Cardiac fibroblast (primary cell): ENCODE measurements at regions not wholly inside any gene's neighbourhood (a gene's known extent, or its start where the extent isn't known, plus 50 kb on each side); places are given as distances from the start of the nearest gene placed in this dataset.

Experiments
- DNase-seq, 2 donors: peaks; one replicate each; pipeline versions ENCODE4 v3.0.0 to v3.0.0-alpha.2; 2010; ENCODE audit warnings: low read depth in 2 of 2
- H3K4me3 ChIP-seq, 2 donors: replicated peaks in 1 of 2; 1 replicate in 1 of 2; 2 replicates in 1 of 2; pipeline ENCODE4 v1.5.1; 2011; ENCODE audit warnings: low read depth in 2 of 2, low read length in 2 of 2, mild to moderate bottlenecking in 2 of 2, moderate library complexity in 1 of 2
- TF ChIP-seq, protein P1 (sequence below): IDR thresholded peaks from one replicate; pipeline ENCODE4 v1.5.1; 2011; ENCODE audit warnings: low read depth, mild to moderate bottlenecking, low read length, inconsistent platforms

DNA sequence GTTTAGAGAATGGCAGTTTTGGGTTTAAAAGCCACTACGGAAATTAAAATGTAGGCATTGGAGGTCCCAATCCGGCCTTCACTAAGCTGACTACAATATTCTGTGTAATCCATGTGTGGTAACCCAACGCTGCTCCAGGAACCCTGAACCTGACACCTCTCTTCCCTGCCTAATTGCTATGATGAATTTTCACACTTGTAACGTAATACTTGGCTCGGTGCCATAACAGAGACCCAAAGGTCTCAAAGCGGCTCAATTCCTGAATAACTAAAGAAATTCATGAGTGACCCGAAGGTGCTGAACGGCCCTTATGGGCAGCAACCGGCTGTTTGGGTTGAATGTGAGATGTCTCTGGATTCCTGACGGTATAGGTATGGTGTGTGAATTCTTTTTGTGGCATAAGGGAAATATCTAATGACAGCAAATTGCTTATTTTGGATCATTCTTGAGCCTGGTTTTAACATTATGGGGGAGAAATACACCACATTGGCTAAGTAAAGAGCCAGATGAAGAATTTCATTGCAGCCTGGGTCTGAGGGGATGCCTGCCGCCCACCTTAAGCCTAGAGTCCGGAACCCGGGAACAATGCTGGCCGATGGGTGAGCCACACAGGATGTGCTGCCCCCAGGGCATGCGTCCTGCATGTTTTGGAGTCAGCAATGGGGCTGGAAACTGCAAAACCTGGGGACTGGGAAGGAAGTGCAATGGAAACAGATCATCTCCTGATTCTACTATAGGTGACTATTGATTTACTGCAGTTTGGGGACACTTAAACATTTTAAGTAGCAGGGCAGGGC lies 69.7 kb upstream of the FZD8 start:
- DNase-seq: no peak
- TF ChIP-seq, protein P1, sequence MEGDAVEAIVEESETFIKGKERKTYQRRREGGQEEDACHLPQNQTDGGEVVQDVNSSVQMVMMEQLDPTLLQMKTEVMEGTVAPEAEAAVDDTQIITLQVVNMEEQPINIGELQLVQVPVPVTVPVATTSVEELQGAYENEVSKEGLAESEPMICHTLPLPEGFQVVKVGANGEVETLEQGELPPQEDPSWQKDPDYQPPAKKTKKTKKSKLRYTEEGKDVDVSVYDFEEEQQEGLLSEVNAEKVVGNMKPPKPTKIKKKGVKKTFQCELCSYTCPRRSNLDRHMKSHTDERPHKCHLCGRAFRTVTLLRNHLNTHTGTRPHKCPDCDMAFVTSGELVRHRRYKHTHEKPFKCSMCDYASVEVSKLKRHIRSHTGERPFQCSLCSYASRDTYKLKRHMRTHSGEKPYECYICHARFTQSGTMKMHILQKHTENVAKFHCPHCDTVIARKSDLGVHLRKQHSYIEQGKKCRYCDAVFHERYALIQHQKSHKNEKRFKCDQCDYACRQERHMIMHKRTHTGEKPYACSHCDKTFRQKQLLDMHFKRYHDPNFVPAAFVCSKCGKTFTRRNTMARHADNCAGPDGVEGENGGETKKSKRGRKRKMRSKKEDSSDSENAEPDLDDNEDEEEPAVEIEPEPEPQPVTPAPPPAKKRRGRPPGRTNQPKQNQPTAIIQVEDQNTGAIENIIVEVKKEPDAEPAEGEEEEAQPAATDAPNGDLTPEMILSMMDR: no peak
- H3K4me3 ChIP-seq: no peak overlapping the region

DNA sequence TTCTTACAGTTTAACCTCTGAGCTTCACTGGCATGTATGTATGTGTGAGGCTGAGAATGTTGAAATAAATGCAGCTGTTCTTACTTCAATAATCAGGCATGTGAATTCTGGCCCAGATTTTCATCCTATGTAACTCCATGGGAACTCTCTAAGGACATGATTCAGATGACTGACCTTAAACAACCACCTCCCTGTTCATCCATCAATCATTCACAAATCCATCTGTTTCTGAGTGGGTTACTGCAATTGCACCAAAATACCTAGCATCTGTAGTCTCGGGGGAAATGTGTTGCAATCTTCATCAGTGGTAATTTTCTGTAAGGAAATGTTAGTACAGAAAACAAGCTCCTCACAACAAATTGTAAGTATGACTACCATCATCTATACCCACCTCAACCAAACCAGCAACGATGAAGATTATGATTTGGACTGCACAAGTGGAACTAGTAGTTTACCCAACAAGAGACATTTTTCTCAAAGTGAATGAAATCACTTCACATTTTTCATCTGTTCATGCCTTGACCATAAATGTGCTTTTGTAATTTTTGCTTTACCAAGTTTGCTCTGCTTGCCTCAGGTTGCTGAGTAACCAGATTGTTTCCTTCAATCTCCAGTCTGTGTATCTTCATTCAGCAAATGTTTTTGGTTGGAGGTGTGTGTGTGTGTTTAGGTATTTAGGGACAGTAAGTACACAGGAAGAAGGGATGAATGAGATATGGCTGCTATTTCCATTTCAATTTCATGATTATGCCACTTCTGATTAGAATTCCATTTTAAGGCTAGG lies 65.7 kb upstream of the FZD8 start:
- H3K4me3 ChIP-seq: no peak overlapping the region
- TF ChIP-seq, protein P1: no peak
- peak in 1 of 2 donors; percentile 27 for DNase-seq

DNA sequence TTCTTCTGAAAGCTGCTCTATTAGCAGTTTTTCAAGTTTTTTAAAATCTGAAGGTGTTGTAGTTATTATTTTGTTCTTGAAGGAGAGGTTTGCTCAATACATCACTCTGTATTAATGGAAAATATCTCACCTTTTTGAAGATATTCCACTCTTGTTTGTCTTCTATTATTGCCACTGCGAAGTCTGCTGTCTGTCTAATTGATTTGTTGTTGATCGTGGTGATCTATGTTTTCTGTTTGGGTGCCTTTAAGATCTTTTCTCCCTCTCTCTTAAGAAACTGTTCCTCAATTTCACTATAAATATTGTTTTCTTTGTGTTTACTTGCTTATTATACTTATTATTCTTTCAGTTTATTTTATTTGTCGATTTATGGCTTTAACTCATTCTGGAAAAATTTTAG lies 64.9 kb upstream of the FZD8 start:
- TF ChIP-seq, protein P1: no peak
- no peak overlapping the region for H3K4me3 ChIP-seq
- no peak for DNase-seq

DNA sequence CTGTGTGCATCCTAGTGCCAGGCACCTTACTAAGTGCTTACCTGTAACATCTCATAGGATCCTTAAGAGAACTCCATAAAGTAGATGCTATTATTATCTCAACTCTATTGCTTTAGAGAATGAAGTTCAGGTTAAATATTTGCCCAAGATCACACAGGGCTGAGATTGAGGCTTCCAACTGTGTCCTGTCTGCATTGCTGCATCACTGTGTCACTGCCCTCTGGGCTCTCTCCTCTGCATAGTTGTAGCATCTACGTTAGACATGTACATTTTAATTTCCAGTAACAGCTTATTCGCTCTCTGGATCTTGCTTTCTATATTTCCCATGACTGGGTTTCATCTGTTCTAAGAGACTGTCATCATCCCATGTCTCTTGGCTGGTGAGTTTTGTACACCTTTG lies 63.6 kb upstream of the FZD8 start:
- no peak overlapping the region for H3K4me3 ChIP-seq
- DNase-seq: no peak
- TF ChIP-seq, protein P1: no peak

DNA sequence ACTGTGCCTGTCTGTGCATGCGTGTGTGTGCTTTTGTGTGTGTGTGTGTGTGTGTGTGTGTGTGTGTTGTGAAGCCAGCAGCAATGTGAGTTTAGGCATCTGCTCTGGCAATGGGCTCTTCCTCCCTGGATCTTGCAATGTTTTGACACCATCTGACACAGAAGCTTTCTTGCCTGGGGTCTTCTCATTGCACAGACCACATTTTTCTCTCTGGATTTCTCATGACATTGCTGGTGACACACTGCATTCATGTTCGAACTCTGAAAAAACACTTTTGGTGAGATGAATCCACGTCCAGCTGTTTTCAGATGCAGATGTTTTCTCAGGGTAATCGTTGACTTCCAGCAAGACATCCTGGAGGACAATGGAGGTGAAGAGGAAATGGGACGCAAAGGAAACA lies 63.0 kb upstream of the FZD8 start:
- H3K4me3 ChIP-seq: no peak overlapping the region
- no peak for DNase-seq
- TF ChIP-seq, protein P1: no peak

DNA sequence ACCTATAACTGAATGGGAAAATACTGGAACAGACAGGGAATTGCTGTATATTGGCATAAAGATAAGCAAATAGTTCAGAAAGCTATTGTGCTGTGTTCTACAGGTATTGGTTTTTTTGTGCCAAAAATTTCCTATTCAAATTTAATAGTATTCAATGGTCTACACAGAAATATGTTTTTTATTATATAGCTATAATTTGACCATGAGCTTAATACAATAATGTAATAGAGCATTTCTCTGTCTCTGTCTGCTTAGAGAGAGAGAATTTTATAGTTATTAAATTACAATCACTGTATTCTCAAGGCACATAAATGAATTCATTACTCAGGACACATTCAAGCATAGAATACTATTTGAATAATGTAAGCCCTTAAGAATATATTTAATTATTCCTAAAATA lies 62.3 kb upstream of the FZD8 start:
- DNase-seq: no peak
- no peak overlapping the region for H3K4me3 ChIP-seq
- TF ChIP-seq, protein P1: no peak
